ENCODE measurements at regions not wholly inside any gene's neighbourhood (a gene's known extent, or its start where the extent isn't known, plus 50 kb on each side); places are given as distances from the start of the nearest gene placed in this dataset.

- TF ChIP-seq, protein P1, sequence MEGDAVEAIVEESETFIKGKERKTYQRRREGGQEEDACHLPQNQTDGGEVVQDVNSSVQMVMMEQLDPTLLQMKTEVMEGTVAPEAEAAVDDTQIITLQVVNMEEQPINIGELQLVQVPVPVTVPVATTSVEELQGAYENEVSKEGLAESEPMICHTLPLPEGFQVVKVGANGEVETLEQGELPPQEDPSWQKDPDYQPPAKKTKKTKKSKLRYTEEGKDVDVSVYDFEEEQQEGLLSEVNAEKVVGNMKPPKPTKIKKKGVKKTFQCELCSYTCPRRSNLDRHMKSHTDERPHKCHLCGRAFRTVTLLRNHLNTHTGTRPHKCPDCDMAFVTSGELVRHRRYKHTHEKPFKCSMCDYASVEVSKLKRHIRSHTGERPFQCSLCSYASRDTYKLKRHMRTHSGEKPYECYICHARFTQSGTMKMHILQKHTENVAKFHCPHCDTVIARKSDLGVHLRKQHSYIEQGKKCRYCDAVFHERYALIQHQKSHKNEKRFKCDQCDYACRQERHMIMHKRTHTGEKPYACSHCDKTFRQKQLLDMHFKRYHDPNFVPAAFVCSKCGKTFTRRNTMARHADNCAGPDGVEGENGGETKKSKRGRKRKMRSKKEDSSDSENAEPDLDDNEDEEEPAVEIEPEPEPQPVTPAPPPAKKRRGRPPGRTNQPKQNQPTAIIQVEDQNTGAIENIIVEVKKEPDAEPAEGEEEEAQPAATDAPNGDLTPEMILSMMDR (IDR thresholded peaks at IDR 0.05): no peak
- TF ChIP-seq POLR2A (IDR thresholded peaks at IDR 0.05): no peak
Observed at GRCh38 chr13:63517371-63517770, 2101.7 kb upstream of the PCDH20 start.
